ENCODE measurements at regions not wholly inside any gene's neighbourhood (a gene's known extent, or its start where the extent isn't known, plus 50 kb on each side); places are given as distances from the start of the nearest gene placed in this dataset.

- Histone ChIP-seq H3K36me3 (ENCODE audit: insufficient read depth, low read length, poor library complexity, severe bottlenecking) (no peaks in the 10 kb centered on the region), H3K27ac (ENCODE audit: low read depth, low read length, poor library complexity, severe bottlenecking) (no peak overlapping the region), H3K4me1 (ENCODE audit: insufficient read depth, low read length, poor library complexity, severe bottlenecking) (peaks cover 35% of the 10 kb centered on the region), H3K9me3 (ENCODE audit: low read depth, low read length, poor library complexity, severe bottlenecking) (no peaks in the 10 kb centered on the region), H3K4me3 (ENCODE audit: low read depth, low read length, poor library complexity, severe bottlenecking) (no peak overlapping the region), H3K27me3 (replicated peaks; ENCODE audit: insufficient read depth, low read depth, low read length, poor library complexity) (peaks cover 6% of the 10 kb centered on the region)
- DNase-seq (ENCODE audit: low spot score): no peak
- ChIA-PET POLR2A (ENCODE audit: low non-redundant PET) (no interaction called here), CTCF (no interaction called here)
- TF ChIP-seq CTCF (conservative IDR thresholded peaks at IDR 0.05; ENCODE audit: low read depth, low read length): no peak
- TF ChIP-seq EZH2 (IDR thresholded peaks at IDR 0.05; ENCODE audit: borderline replicate concordance, low read depth, low read length, poor library complexity, severe bottlenecking): no peak
- intact Hi-C loops (cut with micrococcal nuclease; ENCODE audit: unreplicated experiment): no loop called here
- no TSS peak for BruUV-seq (replicated peaks)
These were observed 168.5 kb upstream of the MEOX2 start for GRCh38 chr7:15854841-15855524.

GRCh38 chr7:15853832-15854470 is 167.5 kb upstream of the MEOX2 start:
- no peak for TF ChIP-seq EZH2 (IDR thresholded peaks at IDR 0.05; ENCODE audit: borderline replicate concordance, low read depth, low read length, poor library complexity, severe bottlenecking)
- no peak for TF ChIP-seq CTCF (conservative IDR thresholded peaks at IDR 0.05; ENCODE audit: low read depth, low read length)
- Histone ChIP-seq H3K4me1 (ENCODE audit: insufficient read depth, low read length, poor library complexity, severe bottlenecking) (peaks cover 35% of the 10 kb centered on the region), H3K36me3 (ENCODE audit: insufficient read depth, low read length, poor library complexity, severe bottlenecking) (no peaks in the 10 kb centered on the region), H3K9me3 (ENCODE audit: low read depth, low read length, poor library complexity, severe bottlenecking) (no peaks in the 10 kb centered on the region), H3K4me3 (ENCODE audit: low read depth, low read length, poor library complexity, severe bottlenecking) (no peak overlapping the region), H3K27me3 (replicated peaks; ENCODE audit: insufficient read depth, low read depth, low read length, poor library complexity) (peaks cover 6% of the 10 kb centered on the region), H3K27ac (ENCODE audit: low read depth, low read length, poor library complexity, severe bottlenecking) (no peak overlapping the region)
- intact Hi-C loops (cut with micrococcal nuclease; ENCODE audit: unreplicated experiment): no loop called here
- ChIA-PET POLR2A (ENCODE audit: low non-redundant PET) (no interaction called here), CTCF (no interaction called here)
- no peak for DNase-seq (ENCODE audit: low spot score)
- BruUV-seq (replicated peaks): no TSS peak

- H3K27me3 ChIP-seq (replicated peaks; ENCODE audit: insufficient read depth, low read depth, low read length, poor library complexity): peaks cover 6% of the 10 kb centered on the region
- no peaks in the 10 kb centered on the region for H3K36me3 ChIP-seq (ENCODE audit: insufficient read depth, low read length, poor library complexity, severe bottlenecking)
- BruUV-seq (replicated peaks): no TSS peak
- ChIA-PET CTCF (no interaction called here), POLR2A (ENCODE audit: low non-redundant PET) (no interaction called here)
- H3K4me1 ChIP-seq (ENCODE audit: insufficient read depth, low read length, poor library complexity, severe bottlenecking): peaks cover 35% of the 10 kb centered on the region
- DNase-seq (ENCODE audit: low spot score): no peak
- H3K27ac ChIP-seq (ENCODE audit: low read depth, low read length, poor library complexity, severe bottlenecking): no peak overlapping the region
- no peak overlapping the region for H3K4me3 ChIP-seq (ENCODE audit: low read depth, low read length, poor library complexity, severe bottlenecking)
- intact Hi-C loops (cut with micrococcal nuclease; ENCODE audit: unreplicated experiment): no loop called here
- H3K9me3 ChIP-seq (ENCODE audit: low read depth, low read length, poor library complexity, severe bottlenecking): no peaks in the 10 kb centered on the region
- TF ChIP-seq EZH2 (IDR thresholded peaks at IDR 0.05; ENCODE audit: borderline replicate concordance, low read depth, low read length, poor library complexity, severe bottlenecking): no peak
- no peak for TF ChIP-seq CTCF (conservative IDR thresholded peaks at IDR 0.05; ENCODE audit: low read depth, low read length)
These were observed 164.7 kb upstream of the MEOX2 start for GRCh38 chr7:15851201-15851600.

Data from A673 (cell line).